ENCODE measurements at regions not wholly inside any gene's neighbourhood (a gene's known extent, or its start where the extent isn't known, plus 50 kb on each side); places are given as distances from the start of the nearest gene placed in this dataset.

DNA sequence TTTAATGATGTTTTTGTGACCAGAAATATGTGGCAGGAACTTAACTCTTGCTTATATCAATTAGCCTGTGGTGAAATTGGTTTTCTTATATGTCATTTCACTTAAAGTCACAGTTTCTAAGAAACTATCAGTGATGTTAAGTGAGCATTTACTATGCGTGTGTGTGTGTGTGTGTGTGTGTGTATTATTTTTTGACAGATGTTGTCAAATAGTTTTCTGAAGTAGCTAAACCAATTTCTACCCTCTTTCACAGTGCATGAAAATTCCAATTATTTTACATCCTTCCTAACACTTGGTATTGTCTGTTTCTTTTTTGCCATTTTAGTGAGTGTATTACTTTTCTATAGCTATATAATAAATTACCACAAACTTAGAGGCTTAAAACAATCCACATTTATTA is 122.1 kb upstream of the CAND1 start (continued):
- TF ChIP-seq, protein P1, sequence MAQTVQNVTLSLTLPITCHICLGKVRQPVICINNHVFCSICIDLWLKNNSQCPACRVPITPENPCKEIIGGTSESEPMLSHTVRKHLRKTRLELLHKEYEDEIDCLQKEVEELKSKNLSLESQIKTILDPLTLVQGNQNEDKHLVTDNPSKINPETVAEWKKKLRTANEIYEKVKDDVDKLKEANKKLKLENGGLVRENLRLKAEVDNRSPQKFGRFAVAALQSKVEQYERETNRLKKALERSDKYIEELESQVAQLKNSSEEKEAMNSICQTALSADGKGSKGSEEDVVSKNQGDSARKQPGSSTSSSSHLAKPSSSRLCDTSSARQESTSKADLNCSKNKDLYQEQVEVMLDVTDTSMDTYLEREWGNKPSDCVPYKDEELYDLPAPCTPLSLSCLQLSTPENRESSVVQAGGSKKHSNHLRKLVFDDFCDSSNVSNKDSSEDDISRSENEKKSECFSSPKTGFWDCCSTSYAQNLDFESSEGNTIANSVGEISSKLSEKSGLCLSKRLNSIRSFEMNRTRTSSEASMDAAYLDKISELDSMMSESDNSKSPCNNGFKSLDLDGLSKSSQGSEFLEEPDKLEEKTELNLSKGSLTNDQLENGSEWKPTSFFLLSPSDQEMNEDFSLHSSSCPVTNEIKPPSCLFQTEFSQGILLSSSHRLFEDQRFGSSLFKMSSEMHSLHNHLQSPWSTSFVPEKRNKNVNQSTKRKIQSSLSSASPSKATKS (CRISPR knock-in tag; IDR thresholded peaks at IDR 0.05), result no peak
- no peak for TF ChIP-seq ZNF507 (tag; conservative IDR thresholded peaks at IDR 0.05)
- TF ChIP-seq TCFL5 (CRISPR knock-in tag; conservative IDR thresholded peaks at IDR 0.05), result no peak
- TF ChIP-seq, protein P2, sequence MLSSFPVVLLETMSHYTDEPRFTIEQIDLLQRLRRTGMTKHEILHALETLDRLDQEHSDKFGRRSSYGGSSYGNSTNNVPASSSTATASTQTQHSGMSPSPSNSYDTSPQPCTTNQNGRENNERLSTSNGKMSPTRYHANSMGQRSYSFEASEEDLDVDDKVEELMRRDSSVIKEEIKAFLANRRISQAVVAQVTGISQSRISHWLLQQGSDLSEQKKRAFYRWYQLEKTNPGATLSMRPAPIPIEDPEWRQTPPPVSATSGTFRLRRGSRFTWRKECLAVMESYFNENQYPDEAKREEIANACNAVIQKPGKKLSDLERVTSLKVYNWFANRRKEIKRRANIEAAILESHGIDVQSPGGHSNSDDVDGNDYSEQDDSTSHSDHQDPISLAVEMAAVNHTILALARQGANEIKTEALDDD (IDR thresholded peaks at IDR 0.05), result no peak
- TF ChIP-seq RCOR1 (IDR thresholded peaks at IDR 0.05; ENCODE audit: borderline replicate concordance in 1 of 2, low read depth in 2 of 2, low read length in 2 of 2), result no peak

DNA sequence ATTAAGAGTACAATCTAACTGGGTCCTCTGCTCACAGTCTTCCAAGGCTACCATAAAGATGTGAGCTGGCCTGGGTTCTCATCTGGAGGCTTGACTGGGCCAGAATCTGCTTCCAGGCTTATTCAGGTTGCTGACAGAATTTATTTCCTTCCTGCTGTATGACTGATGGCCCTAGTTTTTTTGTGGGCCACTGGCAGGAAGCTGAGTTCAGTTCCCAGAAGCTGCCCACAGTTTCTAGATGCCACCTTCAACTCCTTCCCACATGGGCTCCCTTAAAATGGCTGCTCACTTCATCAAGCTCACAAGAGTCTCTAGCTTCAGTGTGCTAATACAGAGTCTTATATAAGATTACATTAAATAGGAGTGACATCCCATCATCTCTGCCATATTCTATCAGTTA is 121.7 kb upstream of the CAND1 start:
- H2AFZ ChIP-seq (ENCODE audit: low read depth, low read length), result no peak overlapping the region
- H4K20me1 ChIP-seq (replicated peaks; ENCODE audit: control insufficient read depth, insufficient read depth, low read length), result no peaks in the 10 kb centered on the region
- ChIA-PET POLR2A (no interaction called here), CTCF (ENCODE audit: low intra/inter-chr PET ratio) (no interaction called here)
- BruUV-seq (replicated peaks), result no TSS peak
- H3K9me1 ChIP-seq (ENCODE audit: control insufficient read depth, insufficient read depth, low read length), result no peaks in the 10 kb centered on the region
- H3K4me3 ChIP-seq, result no peak overlapping the region
- intact Hi-C loops (cut with micrococcal nuclease) (no loop called here), in situ Hi-C loops (cut with MboI) (no loop called here)
- no peak overlapping the region for H3K4me2 ChIP-seq (ENCODE audit: insufficient read depth, low read length)
- FAIRE-seq (no peak), ATAC-seq (no peak), DNase-seq (ENCODE audit: extremely low read depth in 1 of 4, low spot score in 3 of 4) (no peak)
- no peak overlapping the region for H3K27ac ChIP-seq (ENCODE audit: extremely low read depth, low read depth, low read length)
- H3K79me2 ChIP-seq (ENCODE audit: control insufficient read depth, insufficient read depth, low read length), result no peaks in the 10 kb centered on the region
- H3K36me3 ChIP-seq (ENCODE audit: control insufficient read depth, insufficient read depth, low read length), result no peaks in the 10 kb centered on the region
- H3K4me1 ChIP-seq (replicated peaks in 1 of 2; ENCODE audit: control insufficient read depth in 2 of 2, insufficient read depth in 2 of 2, low read length in 2 of 2), result no peaks in the 10 kb centered on the region
- no peaks in the 10 kb centered on the region for H3K27me3 ChIP-seq (ENCODE audit: control insufficient read depth in 2 of 2, insufficient read depth in 2 of 2, low read length in 2 of 2)
- H3K9ac ChIP-seq (ENCODE audit: insufficient read depth in 1 of 2, low read depth in 2 of 2, low read length in 2 of 2), result no peak overlapping the region
- no peaks in the 10 kb centered on the region for H3K9me3 ChIP-seq (replicated peaks; ENCODE audit: control insufficient read depth, insufficient read depth, low read depth, low read length)
- TF ChIP-seq, protein P3, sequence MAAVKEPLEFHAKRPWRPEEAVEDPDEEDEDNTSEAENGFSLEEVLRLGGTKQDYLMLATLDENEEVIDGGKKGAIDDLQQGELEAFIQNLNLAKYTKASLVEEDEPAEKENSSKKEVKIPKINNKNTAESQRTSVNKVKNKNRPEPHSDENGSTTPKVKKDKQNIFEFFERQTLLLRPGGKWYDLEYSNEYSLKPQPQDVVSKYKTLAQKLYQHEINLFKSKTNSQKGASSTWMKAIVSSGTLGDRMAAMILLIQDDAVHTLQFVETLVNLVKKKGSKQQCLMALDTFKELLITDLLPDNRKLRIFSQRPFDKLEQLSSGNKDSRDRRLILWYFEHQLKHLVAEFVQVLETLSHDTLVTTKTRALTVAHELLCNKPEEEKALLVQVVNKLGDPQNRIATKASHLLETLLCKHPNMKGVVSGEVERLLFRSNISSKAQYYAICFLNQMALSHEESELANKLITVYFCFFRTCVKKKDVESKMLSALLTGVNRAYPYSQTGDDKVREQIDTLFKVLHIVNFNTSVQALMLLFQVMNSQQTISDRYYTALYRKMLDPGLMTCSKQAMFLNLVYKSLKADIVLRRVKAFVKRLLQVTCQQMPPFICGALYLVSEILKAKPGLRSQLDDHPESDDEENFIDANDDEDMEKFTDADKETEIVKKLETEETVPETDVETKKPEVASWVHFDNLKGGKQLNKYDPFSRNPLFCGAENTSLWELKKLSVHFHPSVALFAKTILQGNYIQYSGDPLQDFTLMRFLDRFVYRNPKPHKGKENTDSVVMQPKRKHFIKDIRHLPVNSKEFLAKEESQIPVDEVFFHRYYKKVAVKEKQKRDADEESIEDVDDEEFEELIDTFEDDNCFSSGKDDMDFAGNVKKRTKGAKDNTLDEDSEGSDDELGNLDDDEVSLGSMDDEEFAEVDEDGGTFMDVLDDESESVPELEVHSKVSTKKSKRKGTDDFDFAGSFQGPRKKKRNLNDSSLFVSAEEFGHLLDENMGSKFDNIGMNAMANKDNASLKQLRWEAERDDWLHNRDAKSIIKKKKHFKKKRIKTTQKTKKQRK (IDR thresholded peaks at IDR 0.05; ENCODE audit: borderline replicate concordance, low read depth, low read length), result no peak
- TF ChIP-seq, protein P4, sequence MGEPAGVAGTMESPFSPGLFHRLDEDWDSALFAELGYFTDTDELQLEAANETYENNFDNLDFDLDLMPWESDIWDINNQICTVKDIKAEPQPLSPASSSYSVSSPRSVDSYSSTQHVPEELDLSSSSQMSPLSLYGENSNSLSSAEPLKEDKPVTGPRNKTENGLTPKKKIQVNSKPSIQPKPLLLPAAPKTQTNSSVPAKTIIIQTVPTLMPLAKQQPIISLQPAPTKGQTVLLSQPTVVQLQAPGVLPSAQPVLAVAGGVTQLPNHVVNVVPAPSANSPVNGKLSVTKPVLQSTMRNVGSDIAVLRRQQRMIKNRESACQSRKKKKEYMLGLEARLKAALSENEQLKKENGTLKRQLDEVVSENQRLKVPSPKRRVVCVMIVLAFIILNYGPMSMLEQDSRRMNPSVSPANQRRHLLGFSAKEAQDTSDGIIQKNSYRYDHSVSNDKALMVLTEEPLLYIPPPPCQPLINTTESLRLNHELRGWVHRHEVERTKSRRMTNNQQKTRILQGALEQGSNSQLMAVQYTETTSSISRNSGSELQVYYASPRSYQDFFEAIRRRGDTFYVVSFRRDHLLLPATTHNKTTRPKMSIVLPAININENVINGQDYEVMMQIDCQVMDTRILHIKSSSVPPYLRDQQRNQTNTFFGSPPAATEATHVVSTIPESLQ (CRISPR knock-in tag; IDR thresholded peaks at IDR 0.05), result no peak
- TF ChIP-seq SMAD4 (CRISPR knock-in tag; conservative IDR thresholded peaks at IDR 0.05) (no peak), ZC3H11A (IDR thresholded peaks at IDR 0.05; ENCODE audit: low read depth, low read length) (no peak), ZNF644 (tag; IDR thresholded peaks at IDR 0.05; ENCODE audit: low read depth) (no peak), SOX6 (IDR thresholded peaks at IDR 0.05) (no peak), ZNF239 (CRISPR knock-in tag; IDR thresholded peaks at IDR 0.05) (no peak), NFIC (IDR thresholded peaks at IDR 0.05) (no peak), MYNN (IDR thresholded peaks at IDR 0.05) (no peak), MYNN (CRISPR knock-in tag; IDR thresholded peaks at IDR 0.05) (no peak), HDAC2 (IDR thresholded peaks at IDR 0.05) (no peak)

Measured in K562 (cell line).